HG03469 (cell line): ENCODE measurements at regions not wholly inside any gene's neighbourhood (a gene's known extent, or its start where the extent isn't known, plus 50 kb on each side); places are given as distances from the start of the nearest gene placed in this dataset.
"Not testable (repeated sequence)": the region's sequence is repeated elsewhere in the genome, so short reads cannot be mapped to it uniquely, and the experiment has no call there.

ENCODE experiments used
- ATAC-seq: cut with Tn5 transposase; IDR thresholded peaks from one replicate; pipeline ENCODE4 v1.9.1; 2021; ENCODE audit warnings: mild to moderate bottlenecking, moderate library complexity, moderate number of reproducible peaks; ENCODE audit not compliant: unreplicated experiment

- ATAC-seq = no peak
Measured at GRCh38 chr15:96122077-96123027, 208.1 kb upstream of the NR2F2 start.

GRCh38 chr15:96123028-96123400 is 207.5 kb upstream of the NR2F2 start:
- no peak for ATAC-seq

GRCh38 chr15:96123630-96124187 is 206.8 kb upstream of the NR2F2 start:
- no peak for ATAC-seq

GRCh38 chr15:96124436-96124835 is 206.1 kb upstream of the NR2F2 start:
- no peak for ATAC-seq

GRCh38 chr15:96125721-96126415 is 204.6 kb upstream of the NR2F2 start:
- no peak for ATAC-seq

GRCh38 chr15:96126859-96127258 is 203.6 kb upstream of the NR2F2 start:
- ATAC-seq = no peak

GRCh38 chr15:96130734-96131133 is 199.8 kb upstream of the NR2F2 start:
- no peak for ATAC-seq

GRCh38 chr15:96132126-96132525 is 198.4 kb upstream of the NR2F2 start:
- ATAC-seq = no peak

GRCh38 chr15:96135166-96136093 is 195.1 kb upstream of the NR2F2 start:
- ATAC-seq = no peak

GRCh38 chr15:96138985-96139384 is 191.5 kb upstream of the NR2F2 start:
- no peak for ATAC-seq

GRCh38 chr15:96142498-96142897 is 188.0 kb upstream of the NR2F2 start:
- no peak for ATAC-seq

- no peak for ATAC-seq
Measured at GRCh38 chr15:96144734-96145133, 185.8 kb upstream of the NR2F2 start.

GRCh38 chr15:96146726-96147125 is 183.8 kb upstream of the NR2F2 start:
- no peak for ATAC-seq

GRCh38 chr15:96147267-96147666 is 183.2 kb upstream of the NR2F2 start:
- ATAC-seq = no peak

GRCh38 chr15:96150254-96150653 is 180.2 kb upstream of the NR2F2 start:
- no peak for ATAC-seq

GRCh38 chr15:96151749-96152148 is 178.8 kb upstream of the NR2F2 start:
- not testable (repeated sequence) for ATAC-seq

- no peak for ATAC-seq
Measured at GRCh38 chr15:96153929-96154328, 176.6 kb upstream of the NR2F2 start.

- ATAC-seq = no peak
Measured at GRCh38 chr15:96158938-96159337, 171.6 kb upstream of the NR2F2 start.

GRCh38 chr15:96160269-96160668 is 170.2 kb upstream of the NR2F2 start:
- no peak for ATAC-seq

- ATAC-seq = no peak
Measured at GRCh38 chr15:96160800-96161199, 169.7 kb upstream of the NR2F2 start.

- ATAC-seq = no peak
Measured at GRCh38 chr15:96162322-96162721, 168.2 kb upstream of the NR2F2 start.
